Smooth muscle cell (in vitro differentiated cells): ENCODE measurements at regions not wholly inside any gene's neighbourhood (a gene's known extent, or its start where the extent isn't known, plus 50 kb on each side); places are given as distances from the start of the nearest gene placed in this dataset.

ENCODE experiments used
- DNase-seq: peaks from one replicate; lab custom pipeline; 2025; ENCODE audit not compliant: unreplicated experiment; lab: John Stamatoyannopoulos, UW
- H2AFZ ChIP-seq: fragments of 200-600 bp; sonication (generic); 2 replicates; pipeline ENCODE4 v1.6.0; 2016; ENCODE audit warnings: antibody characterized with exemption, low read depth, mild to moderate bottlenecking
- H3F3A ChIP-seq: fragments of 200-600 bp; sonication (generic); 2 replicates; pipeline ENCODE4 v1.6.0; 2017; ENCODE audit warnings: antibody characterized with exemption, low read depth
- H3K27ac ChIP-seq: fragments of 200-600 bp; sonication (generic); 2 replicates; pipeline ENCODE4 v1.5.1; 2016; ENCODE audit warnings: low read depth, mild to moderate bottlenecking
- H3K27me3 ChIP-seq: fragments of 200-600 bp; sonication (generic); 2 replicates; pipeline ENCODE4 v1.6.1; 2016; ENCODE audit warnings: low read depth, mild to moderate bottlenecking
- H3K36me3 ChIP-seq: fragments of 200-600 bp; sonication (generic); 2 replicates; pipeline ENCODE4 v1.5.1; 2016; ENCODE audit warnings: low read depth
- H3K4me1 ChIP-seq: fragments of 200-600 bp; sonication (generic); 2 replicates; pipeline ENCODE4 v1.5.1; 2016; ENCODE audit warnings: low read depth
- H3K4me2 ChIP-seq: fragments of 200-600 bp; sonication (generic); 2 replicates; pipeline ENCODE4 v1.6.0; 2016; ENCODE audit warnings: mild to moderate bottlenecking
- H3K4me3 ChIP-seq: fragments of 200-600 bp; sonication (generic); 2 replicates; pipeline ENCODE4 v1.5.1; 2016; ENCODE audit warnings: mild to moderate bottlenecking
- H3K79me2 ChIP-seq: fragments of 200-600 bp; sonication (generic); 2 replicates; pipeline ENCODE4 v1.6.0; 2016; ENCODE audit warnings: low read depth, mild to moderate bottlenecking
- H3K9ac ChIP-seq: fragments of 200-600 bp; sonication (generic); 2 replicates; pipeline ENCODE4 v1.6.0; 2016; ENCODE audit warnings: low read depth
- H3K9me3 ChIP-seq: fragments of 200-600 bp; sonication (generic); replicated peaks from 2 replicates; pipeline ENCODE4 v1.5.1; 2016; ENCODE audit warnings: low read depth
- H4K20me1 ChIP-seq: fragments of 200-600 bp; sonication (generic); 2 replicates; pipeline ENCODE4 v1.6.0; 2016; ENCODE audit warnings: low read depth
- WGBS: methylation state at CpG from one replicate; pipeline ENCODE4 v1.1.7; 2016; ENCODE audit warnings: low lambda C conversion rate; 5-methylcytosine and 5-hydroxymethylcytosine counted together
- TF ChIP-seq, protein P1 (sequence below): fragments of 200-600 bp; sonication (generic); IDR thresholded peaks from 2 replicates; pipeline ENCODE4 v1.5.1; 2017; ENCODE audit warnings: borderline replicate concordance, mild to moderate bottlenecking, antibody characterized with exemption; ENCODE audit not compliant: insufficient read depth, poor library complexity, severe bottlenecking

DNA sequence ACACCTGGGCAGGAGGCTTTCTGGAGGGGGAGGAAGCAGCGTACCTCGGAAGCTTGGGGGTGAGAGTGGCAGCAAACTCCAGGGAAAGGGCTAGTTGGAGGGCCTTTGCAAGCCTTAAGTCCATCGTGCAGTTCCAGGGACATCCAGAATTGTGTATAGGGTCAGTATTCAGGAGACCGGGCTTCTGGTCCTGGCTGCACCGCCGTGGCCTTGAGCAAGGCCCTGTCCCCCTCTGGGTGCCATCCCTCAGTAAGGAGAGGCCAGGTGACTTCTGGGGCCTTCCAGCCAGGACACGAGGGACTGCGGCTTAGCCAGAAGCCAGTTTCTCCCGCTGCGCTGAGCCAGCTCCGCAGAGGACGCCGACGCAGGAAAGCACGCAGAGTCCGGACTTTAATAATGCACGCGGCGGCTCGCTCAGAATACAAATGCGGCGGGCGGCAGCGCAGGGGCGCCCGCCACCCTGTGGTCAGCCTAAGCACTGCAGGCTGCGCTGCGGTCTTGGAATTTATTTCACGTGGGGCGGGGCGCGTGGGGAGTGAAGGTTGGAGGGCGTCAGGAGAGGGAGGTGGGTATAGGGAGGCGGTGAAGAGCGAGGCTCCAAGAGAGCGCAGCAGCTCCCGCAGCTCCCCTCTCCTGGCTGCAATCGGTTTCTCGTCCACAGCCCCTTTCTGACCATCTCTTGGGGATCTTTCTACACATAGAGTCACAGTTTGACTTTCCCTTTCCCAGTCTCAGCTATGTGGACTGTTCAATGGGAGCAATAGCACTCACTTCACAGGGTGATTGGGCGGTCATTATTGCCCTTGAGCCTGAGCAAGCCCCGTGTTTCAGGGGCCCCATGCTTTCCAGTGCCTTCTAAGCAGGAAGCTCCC, 94.1 kb upstream of the GPR50 start:
- H3K4me2 ChIP-seq, result peak overlapping the region; percentile 74

DNA sequence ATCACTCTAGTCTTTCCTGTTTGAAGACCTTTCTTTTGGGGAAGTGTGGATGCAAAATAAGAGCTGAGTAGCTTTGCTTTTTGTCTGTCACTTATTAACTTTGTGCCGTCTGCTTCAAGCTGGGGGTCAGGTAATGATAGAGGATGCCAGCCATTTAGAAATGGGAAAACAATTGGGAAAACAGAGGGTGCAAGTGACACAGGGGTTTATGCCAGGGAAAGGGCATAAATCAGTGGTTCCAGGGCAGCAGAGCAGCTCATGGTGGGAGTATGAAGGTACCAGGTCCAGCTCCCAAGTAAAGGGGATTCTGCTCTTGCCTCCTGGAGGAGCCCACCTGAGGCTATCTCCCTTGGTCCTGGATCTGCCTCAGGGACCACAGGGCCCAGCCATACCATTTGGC, 91.9 kb upstream of the GPR50 start:
- Histone ChIP-seq H2AFZ (no peak overlapping the region), H3F3A (no peaks in the 10 kb centered on the region), H3K36me3 (no peaks in the 10 kb centered on the region), H3K4me1 (no peaks in the 10 kb centered on the region), H3K27me3 (no peaks in the 10 kb centered on the region), H3K27ac (no peak overlapping the region), H3K4me2 (no peak overlapping the region), H3K9ac (no peak overlapping the region), H4K20me1 (no peaks in the 10 kb centered on the region), H3K9me3 (no peaks in the 10 kb centered on the region), H3K4me3 (no peak overlapping the region), H3K79me2 (no peaks in the 10 kb centered on the region)
- WGBS, result 82% methylated on average over 1 of the region's 1 CpG
- no peak for DNase-seq
- TF ChIP-seq, protein P1, sequence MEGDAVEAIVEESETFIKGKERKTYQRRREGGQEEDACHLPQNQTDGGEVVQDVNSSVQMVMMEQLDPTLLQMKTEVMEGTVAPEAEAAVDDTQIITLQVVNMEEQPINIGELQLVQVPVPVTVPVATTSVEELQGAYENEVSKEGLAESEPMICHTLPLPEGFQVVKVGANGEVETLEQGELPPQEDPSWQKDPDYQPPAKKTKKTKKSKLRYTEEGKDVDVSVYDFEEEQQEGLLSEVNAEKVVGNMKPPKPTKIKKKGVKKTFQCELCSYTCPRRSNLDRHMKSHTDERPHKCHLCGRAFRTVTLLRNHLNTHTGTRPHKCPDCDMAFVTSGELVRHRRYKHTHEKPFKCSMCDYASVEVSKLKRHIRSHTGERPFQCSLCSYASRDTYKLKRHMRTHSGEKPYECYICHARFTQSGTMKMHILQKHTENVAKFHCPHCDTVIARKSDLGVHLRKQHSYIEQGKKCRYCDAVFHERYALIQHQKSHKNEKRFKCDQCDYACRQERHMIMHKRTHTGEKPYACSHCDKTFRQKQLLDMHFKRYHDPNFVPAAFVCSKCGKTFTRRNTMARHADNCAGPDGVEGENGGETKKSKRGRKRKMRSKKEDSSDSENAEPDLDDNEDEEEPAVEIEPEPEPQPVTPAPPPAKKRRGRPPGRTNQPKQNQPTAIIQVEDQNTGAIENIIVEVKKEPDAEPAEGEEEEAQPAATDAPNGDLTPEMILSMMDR, result no peak

More for the DNA sequence above, 94.1 kb upstream of the GPR50 start:
- no peaks in the 10 kb centered on the region for H3K27me3 ChIP-seq
- no peaks in the 10 kb centered on the region for H3K9me3 ChIP-seq
- H3K9ac ChIP-seq, result no peak overlapping the region
- H3K4me1 ChIP-seq, result no peaks in the 10 kb centered on the region
- 18% methylated on average over 41 of the region's 41 CpGs for WGBS
- H3K79me2 ChIP-seq, result no peaks in the 10 kb centered on the region
- no peaks in the 10 kb centered on the region for H3K36me3 ChIP-seq
- no peaks in the 10 kb centered on the region for H3F3A ChIP-seq
- H3K27ac ChIP-seq, result no peak overlapping the region
- no peaks in the 10 kb centered on the region for H4K20me1 ChIP-seq
- peak overlapping the region; percentile 28 for H3K4me3 ChIP-seq
- TF ChIP-seq, protein P1, result peak; percentile 87
- no peak overlapping the region for H2AFZ ChIP-seq
- DNase-seq, result peak; percentile 31

DNA sequence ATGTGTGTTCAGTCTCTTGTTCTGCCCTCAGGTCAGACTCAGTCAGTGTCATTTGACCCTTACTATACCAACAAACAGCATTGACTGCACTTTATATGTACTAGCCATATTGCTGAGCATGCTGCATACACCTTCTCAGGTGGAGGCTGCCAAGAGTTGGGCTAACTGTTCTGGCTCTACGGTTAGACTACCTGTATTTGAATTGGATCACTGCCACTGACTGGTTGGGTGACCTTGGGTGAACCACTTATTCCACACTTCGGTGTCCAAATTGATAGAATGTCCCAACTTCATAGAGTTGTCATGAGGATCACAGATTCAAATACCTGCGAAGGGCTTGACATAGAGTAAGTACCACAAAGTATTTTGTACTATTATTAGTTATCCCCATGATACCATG, 91.2 kb upstream of the GPR50 start:
- Histone ChIP-seq H3K4me3 (no peak overlapping the region), H3K27me3 (no peaks in the 10 kb centered on the region), H3F3A (no peaks in the 10 kb centered on the region), H2AFZ (no peak overlapping the region), H3K4me1 (no peaks in the 10 kb centered on the region), H3K9ac (no peak overlapping the region), H3K79me2 (no peaks in the 10 kb centered on the region), H3K27ac (no peak overlapping the region), H3K9me3 (no peaks in the 10 kb centered on the region), H4K20me1 (no peaks in the 10 kb centered on the region), H3K36me3 (no peaks in the 10 kb centered on the region), H3K4me2 (no peak overlapping the region)
- TF ChIP-seq, protein P1, result no peak
- WGBS, result 73% methylated on average over 3 of the region's 3 CpGs
- no peak for DNase-seq

DNA sequence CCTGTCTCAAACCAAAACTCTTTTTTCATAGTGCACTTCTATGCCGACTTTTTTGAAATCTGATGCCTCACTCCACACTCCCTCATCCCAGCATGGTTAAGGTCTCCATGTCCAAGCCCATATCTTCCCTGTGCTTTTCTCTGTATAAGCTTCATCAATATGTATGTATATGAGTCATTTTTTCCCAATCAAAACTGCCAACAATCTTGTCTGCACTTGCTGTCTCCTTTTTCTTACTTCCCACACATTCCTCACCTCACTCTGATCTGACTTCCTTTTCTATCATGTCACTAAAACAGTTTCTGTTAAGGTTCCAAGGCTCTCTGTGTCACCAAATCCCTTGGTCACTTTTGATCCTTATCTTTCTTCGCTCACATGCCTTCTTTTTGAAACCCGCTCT, 88.2 kb upstream of the GPR50 start:
- Histone ChIP-seq H4K20me1 (no peaks in the 10 kb centered on the region), H3K36me3 (no peaks in the 10 kb centered on the region), H3K27ac (no peak overlapping the region), H3F3A (no peaks in the 10 kb centered on the region), H3K9ac (no peak overlapping the region), H3K79me2 (no peaks in the 10 kb centered on the region), H3K4me3 (no peak overlapping the region), H2AFZ (no peak overlapping the region), H3K9me3 (no peaks in the 10 kb centered on the region), H3K4me2 (no peak overlapping the region), H3K27me3 (no peaks in the 10 kb centered on the region), H3K4me1 (no peaks in the 10 kb centered on the region)
- no peak for DNase-seq
- TF ChIP-seq, protein P1, result no peak
- WGBS, result 74% methylated on average over 3 of the region's 3 CpGs
